ENCODE measurements at regions not wholly inside any gene's neighbourhood (a gene's known extent, or its start where the extent isn't known, plus 50 kb on each side); places are given as distances from the start of the nearest gene placed in this dataset.

GRCh38 chr6:1482381-1483166 is 93.2 kb downstream of the FOXF2 start:
- no peak for DNase-seq (ENCODE audit: low spot score)

GRCh38 chr6:1485678-1486077 is 96.3 kb downstream of the FOXF2 start:
- DNase-seq (ENCODE audit: low spot score): no peak

GRCh38 chr6:1486387-1486786 is 97.0 kb downstream of the FOXF2 start:
- DNase-seq (ENCODE audit: low spot score): no peak

- no peak for DNase-seq (ENCODE audit: low spot score)
Measured at GRCh38 chr6:1487239-1487638, 97.9 kb downstream of the FOXF2 start.

- DNase-seq (ENCODE audit: low spot score): no peak
Measured at GRCh38 chr6:1491025-1491424, 101.6 kb downstream of the FOXF2 start.

GRCh38 chr6:1491591-1492319 is 102.4 kb downstream of the FOXF2 start:
- no peak for DNase-seq (ENCODE audit: low spot score)

GRCh38 chr6:1494671-1495070 is 105.3 kb downstream of the FOXF2 start:
- DNase-seq (ENCODE audit: low spot score): no peak

- no peak for DNase-seq (ENCODE audit: low spot score)
Measured at GRCh38 chr6:1495344-1495743, 106.0 kb downstream of the FOXF2 start.

- DNase-seq (ENCODE audit: low spot score): no peak
Measured at GRCh38 chr6:1496092-1496491, 106.7 kb downstream of the FOXF2 start.

- DNase-seq (ENCODE audit: low spot score): no peak
Measured at GRCh38 chr6:1496836-1497760, 107.7 kb downstream of the FOXF2 start.

GRCh38 chr6:1497761-1498105 is 108.4 kb downstream of the FOXF2 start:
- peak; percentile 49 for DNase-seq (ENCODE audit: low spot score)

- no peak for DNase-seq (ENCODE audit: low spot score)
Measured at GRCh38 chr6:1498491-1499113, 109.2 kb downstream of the FOXF2 start.

- no peak for DNase-seq (ENCODE audit: low spot score)
Measured at GRCh38 chr6:1499777-1500176, 109.9 kb upstream of the FOXC1 start.

- DNase-seq (ENCODE audit: low spot score): no peak
Measured at GRCh38 chr6:1500913-1501312, 108.8 kb upstream of the FOXC1 start.

- no peak for DNase-seq (ENCODE audit: low spot score)
Measured at GRCh38 chr6:1502041-1502440, 107.7 kb upstream of the FOXC1 start.

- DNase-seq (ENCODE audit: low spot score): no peak
Measured at GRCh38 chr6:1503811-1504210, 105.9 kb upstream of the FOXC1 start.

- DNase-seq (ENCODE audit: low spot score): no peak
Measured at GRCh38 chr6:1504465-1504864, 105.2 kb upstream of the FOXC1 start.

- DNase-seq (ENCODE audit: low spot score): no peak
Measured at GRCh38 chr6:1507251-1507650, 102.5 kb upstream of the FOXC1 start.

- no peak for DNase-seq (ENCODE audit: low spot score)
Measured at GRCh38 chr6:1509241-1509640, 100.5 kb upstream of the FOXC1 start.

- no peak for DNase-seq (ENCODE audit: low spot score)
Measured at GRCh38 chr6:1510239-1510638, 99.5 kb upstream of the FOXC1 start.

GRCh38 chr6:1513215-1513780 is 96.4 kb upstream of the FOXC1 start:
- DNase-seq (ENCODE audit: low spot score): no peak

- no peak for DNase-seq (ENCODE audit: low spot score)
Measured at GRCh38 chr6:1514078-1514477, 95.6 kb upstream of the FOXC1 start.

All from iPS-NIHi11 (cell line).